ENCODE measurements at regions not wholly inside any gene's neighbourhood (a gene's known extent, or its start where the extent isn't known, plus 50 kb on each side); places are given as distances from the start of the nearest gene placed in this dataset.

GRCh38 chr17:14444915-14445314 is 144.0 kb downstream of the HS3ST3B1 start:
- no peak overlapping the region for H3K4me2 ChIP-seq (ENCODE audit: low read depth, low read length)
- no peak overlapping the region for H3K27ac ChIP-seq (ENCODE audit: extremely low read length, insufficient read depth, low read length)
- peaks cover 3 to 29% of the 10 kb centered on the region in 2 experiments; a peak in 4 of 5 replicates for H3K36me3 ChIP-seq (replicated peaks in 1 of 2; ENCODE audit: control insufficient read depth in 1 of 2, insufficient read depth in 2 of 2, low read length in 2 of 2)
- ChIA-PET POLR2A (no interaction called here), CTCF (ENCODE audit: low intra/inter-chr PET ratio, low total read pairs) (no interaction called here)
- H3K79me2 ChIP-seq (ENCODE audit: insufficient read depth, low read length): no peaks in the 10 kb centered on the region
- H3K4me1 ChIP-seq (ENCODE audit: insufficient read depth, low read length): peaks cover 9% of the 10 kb centered on the region
- H4K20me1 ChIP-seq (ENCODE audit: insufficient read depth, low read length): no peaks in the 10 kb centered on the region
- FAIRE-seq (no peak), ATAC-seq (no peak), DNase-seq (ENCODE audit: low spot score) (no peak)
- WGBS (ENCODE audit: low lambda C conversion rate): 98% methylated on average over 3 of the region's 3 CpGs
- no TSS peak for BruUV-seq (replicated peaks)
- intact Hi-C loops (cut with micrococcal nuclease; ENCODE audit: unreplicated experiment): no loop called here
- no peak overlapping the region for H2AFZ ChIP-seq (ENCODE audit: low read length)
- no peak for TF ChIP-seq CENPT (CRISPR knock-in tag; IDR thresholded peaks at IDR 0.05; ENCODE audit: low read depth)
- TF ChIP-seq MTA3 (CRISPR knock-in tag; IDR thresholded peaks at IDR 0.05): no peak
- no peak for TF ChIP-seq TRAFD1 (CRISPR knock-in tag; IDR thresholded peaks at IDR 0.05; ENCODE audit: borderline replicate concordance)
- TF ChIP-seq ZNF138 (CRISPR knock-in tag; IDR thresholded peaks at IDR 0.05; ENCODE audit: low read depth): no peak
- TF ChIP-seq, protein P1, sequence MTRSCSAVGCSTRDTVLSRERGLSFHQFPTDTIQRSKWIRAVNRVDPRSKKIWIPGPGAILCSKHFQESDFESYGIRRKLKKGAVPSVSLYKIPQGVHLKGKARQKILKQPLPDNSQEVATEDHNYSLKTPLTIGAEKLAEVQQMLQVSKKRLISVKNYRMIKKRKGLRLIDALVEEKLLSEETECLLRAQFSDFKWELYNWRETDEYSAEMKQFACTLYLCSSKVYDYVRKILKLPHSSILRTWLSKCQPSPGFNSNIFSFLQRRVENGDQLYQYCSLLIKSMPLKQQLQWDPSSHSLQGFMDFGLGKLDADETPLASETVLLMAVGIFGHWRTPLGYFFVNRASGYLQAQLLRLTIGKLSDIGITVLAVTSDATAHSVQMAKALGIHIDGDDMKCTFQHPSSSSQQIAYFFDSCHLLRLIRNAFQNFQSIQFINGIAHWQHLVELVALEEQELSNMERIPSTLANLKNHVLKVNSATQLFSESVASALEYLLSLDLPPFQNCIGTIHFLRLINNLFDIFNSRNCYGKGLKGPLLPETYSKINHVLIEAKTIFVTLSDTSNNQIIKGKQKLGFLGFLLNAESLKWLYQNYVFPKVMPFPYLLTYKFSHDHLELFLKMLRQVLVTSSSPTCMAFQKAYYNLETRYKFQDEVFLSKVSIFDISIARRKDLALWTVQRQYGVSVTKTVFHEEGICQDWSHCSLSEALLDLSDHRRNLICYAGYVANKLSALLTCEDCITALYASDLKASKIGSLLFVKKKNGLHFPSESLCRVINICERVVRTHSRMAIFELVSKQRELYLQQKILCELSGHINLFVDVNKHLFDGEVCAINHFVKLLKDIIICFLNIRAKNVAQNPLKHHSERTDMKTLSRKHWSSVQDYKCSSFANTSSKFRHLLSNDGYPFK (CRISPR knock-in tag; IDR thresholded peaks at IDR 0.05; ENCODE audit: borderline replicate concordance): no peak
- in situ Hi-C loops (cut with HindIII; ENCODE audit: extremely low pct_ligation_motif_present, low pct_unique_long_range_greater_than_20kb): no loop called here
- H3K4me3 ChIP-seq (replicated peaks in 1 of 3; ENCODE audit: insufficient read depth in 1 of 3, low read depth in 2 of 3, low read length in 3 of 3): no peak overlapping the region
- no peaks in the 10 kb centered on the region for H3K9me3 ChIP-seq (ENCODE audit: low read length)
- no peaks in the 10 kb centered on the region for H3K27me3 ChIP-seq (ENCODE audit: control insufficient read depth in 1 of 2, insufficient read depth in 2 of 2, low read length in 2 of 2)
- H3K9ac ChIP-seq (ENCODE audit: insufficient read depth, low read depth, low read length): no peak overlapping the region

Data from HepG2 (cell line).